Neural progenitor cell (in vitro differentiated cells): ENCODE measurements at regions not wholly inside any gene's neighbourhood (a gene's known extent, or its start where the extent isn't known, plus 50 kb on each side); places are given as distances from the start of the nearest gene placed in this dataset.
A peak's percentile ranks its signal among the peaks of the same experiment; 100 is the strongest.

ENCODE experiments used
- DNase-seq: peaks from one replicate; pipeline ENCODE4 v3.0.0-alpha.2; 2016; ENCODE audit warnings: low spot score
- H2AFZ ChIP-seq: fragments of 200-600 bp; sonication (generic); replicated peaks from 2 replicates; pipeline ENCODE4 v1.6.1; 2016; ENCODE audit warnings: antibody characterized with exemption
- H3F3A ChIP-seq: fragments of 200-600 bp; sonication (generic); 2 replicates; pipeline ENCODE4 v1.6.1; 2016; ENCODE audit warnings: antibody characterized with exemption, low read depth
- H3K27ac ChIP-seq: fragments of 200-600 bp; sonication (generic); 2 replicates; pipeline ENCODE4 v1.5.1; 2016; ENCODE audit warnings: mild to moderate bottlenecking
- H3K27me3 ChIP-seq: fragments of 200-600 bp; sonication (generic); 2 replicates; pipeline ENCODE4 v1.6.1; 2016; ENCODE audit warnings: mild to moderate bottlenecking, moderate library complexity
- H3K36me3 ChIP-seq: fragments of 200-600 bp; sonication (generic); 2 replicates; pipeline ENCODE4 v1.5.1; 2016
- H3K4me1 ChIP-seq: fragments of 200-600 bp; sonication (generic); 2 replicates; pipeline ENCODE4 v1.6.1; 2016; ENCODE audit warnings: mixed run types
- H3K4me2 ChIP-seq: fragments of 200-600 bp; sonication (generic); 2 replicates; pipeline ENCODE4 v1.6.1; 2016
- H3K4me3 ChIP-seq: fragments of 200-600 bp; sonication (generic); 2 replicates; pipeline ENCODE4 v1.5.1; 2016
- H3K79me2 ChIP-seq: fragments of 200-600 bp; sonication (generic); 2 replicates; pipeline ENCODE4 v1.6.1; 2016; ENCODE audit warnings: low read depth
- H3K9ac ChIP-seq: fragments of 200-600 bp; sonication (generic); 2 replicates; pipeline ENCODE4 v1.6.1; 2016
- H3K9me3 ChIP-seq: fragments of 200-600 bp; sonication (generic); 2 replicates; pipeline ENCODE4 v1.5.1; 2016; ENCODE audit warnings: low read depth
- H4K20me1 ChIP-seq: fragments of 200-600 bp; sonication (generic); 2 replicates; pipeline ENCODE4 v1.6.1; 2016; ENCODE audit warnings: low read depth
- H3K27ac Mint-ChIP-seq: 3 replicates; pipeline ENCODE4 v1.8.0; 2021; ENCODE audit warnings: mixed read lengths
- H3K27me3 Mint-ChIP-seq: 2 replicates; pipeline ENCODE4 v1.8.0; 2022; ENCODE audit warnings: low read depth, mild to moderate bottlenecking, inconsistent platforms, moderate library complexity, mixed read lengths; ENCODE audit not compliant: insufficient read depth
- H3K36me3 Mint-ChIP-seq: 3 replicates; pipeline ENCODE4 v1.8.0; 2021; ENCODE audit warnings: mixed read lengths
- H3K4me1 Mint-ChIP-seq: 3 replicates; pipeline ENCODE4 v1.8.0; 2021; ENCODE audit warnings: mixed read lengths
- H3K4me3 Mint-ChIP-seq: 3 replicates; pipeline ENCODE4 v1.8.0; 2021; ENCODE audit warnings: mild to moderate bottlenecking, moderate library complexity, mixed read lengths
- H3K9me3 Mint-ChIP-seq: 3 replicates; pipeline ENCODE4 v1.8.0; 2020; ENCODE audit warnings: mixed read lengths
- CTCF ChIP-seq: fragments of 200-600 bp; sonication (generic); IDR thresholded peaks from 2 replicates; pipeline ENCODE4 v1.5.1; 2017; ENCODE audit warnings: antibody characterized with exemption, mild to moderate bottlenecking
- EZH2 ChIP-seq: fragments of 200-600 bp; sonication (generic); IDR thresholded peaks from 2 replicates; pipeline ENCODE4 v1.6.1; 2017; ENCODE audit warnings: antibody characterized with exemption, mild to moderate bottlenecking, moderate library complexity
- EZH2phosphoT487 ChIP-seq: fragments of 200-600 bp; sonication (generic); IDR thresholded peaks from 2 replicates; pipeline ENCODE4 v1.6.1; 2017; ENCODE audit warnings: antibody characterized with exemption

- H3K9me3 Mint-ChIP-seq, result no peaks in the 10 kb centered on the region
- Histone ChIP-seq H3K4me1 (no peaks in the 10 kb centered on the region), H3K4me3 (peak overlapping the region; percentile 40), H3K27ac (no peak overlapping the region), H3K4me2 (no peak overlapping the region), H3K36me3 (no peaks in the 10 kb centered on the region), H3K9me3 (no peaks in the 10 kb centered on the region), H3K79me2 (no peaks in the 10 kb centered on the region), H4K20me1 (no peaks in the 10 kb centered on the region), H3K27me3 (no peaks in the 10 kb centered on the region), H2AFZ (no peak overlapping the region), H3F3A (no peaks in the 10 kb centered on the region), H3K9ac (no peak overlapping the region)
- H3K27ac Mint-ChIP-seq, result no peak overlapping the region
- no peak for DNase-seq
- no peaks in the 10 kb centered on the region for H3K4me1 Mint-ChIP-seq
- TF ChIP-seq EZH2phosphoT487 (no peak), EZH2 (no peak), CTCF (no peak)
- H3K4me3 Mint-ChIP-seq, result no peak overlapping the region
- H3K27me3 Mint-ChIP-seq, result peaks cover 3% of the 10 kb centered on the region
- H3K36me3 Mint-ChIP-seq, result no peaks in the 10 kb centered on the region
Measured at GRCh38 chr14:40629144-40629543, 977.5 kb upstream of the LRFN5 start.

- no peaks in the 10 kb centered on the region for H4K20me1 ChIP-seq
- H3K27ac ChIP-seq, result no peak overlapping the region
- no peak overlapping the region for H3K4me2 ChIP-seq
- no peaks in the 10 kb centered on the region for H3K36me3 Mint-ChIP-seq
- no peaks in the 10 kb centered on the region for H3K79me2 ChIP-seq
- no peak overlapping the region for H3K4me3 Mint-ChIP-seq
- H3K27me3 ChIP-seq, result no peaks in the 10 kb centered on the region
- H3K9me3 Mint-ChIP-seq, result no peaks in the 10 kb centered on the region
- no peak overlapping the region for H3K9ac ChIP-seq
- H3K27me3 Mint-ChIP-seq, result no peaks in the 10 kb centered on the region
- H3K36me3 ChIP-seq, result no peaks in the 10 kb centered on the region
- no peaks in the 10 kb centered on the region for H3K4me1 ChIP-seq
- H3K27ac Mint-ChIP-seq, result no peak overlapping the region
- H3F3A ChIP-seq, result no peaks in the 10 kb centered on the region
- H2AFZ ChIP-seq, result no peak overlapping the region
- H3K4me1 Mint-ChIP-seq, result no peaks in the 10 kb centered on the region
- TF ChIP-seq EZH2phosphoT487, result no peak
- no peak for TF ChIP-seq CTCF
- H3K9me3 ChIP-seq, result no peaks in the 10 kb centered on the region
- DNase-seq, result no peak
- no peak overlapping the region for H3K4me3 ChIP-seq
Measured at GRCh38 chr14:40623643-40624042, 983.0 kb upstream of the LRFN5 start.

GRCh38 chr14:40618225-40618898, 988.3 kb upstream of the LRFN5 start:
- Mint-ChIP-seq H3K4me1 (no peaks in the 10 kb centered on the region), H3K36me3 (no peaks in the 10 kb centered on the region), H3K4me3 (no peak overlapping the region), H3K27ac (no peak overlapping the region), H3K9me3 (no peaks in the 10 kb centered on the region), H3K27me3 (no peaks in the 10 kb centered on the region)
- DNase-seq, result no peak
- H3K4me3 ChIP-seq, result no peak overlapping the region
- H3K4me2 ChIP-seq, result no peak overlapping the region
- no peak for TF ChIP-seq EZH2
- TF ChIP-seq EZH2phosphoT487, result no peak
- no peak for TF ChIP-seq CTCF
- peak overlapping the region; percentile 19 for H2AFZ ChIP-seq
- no peak overlapping the region for H3K9ac ChIP-seq
- no peaks in the 10 kb centered on the region for H3K79me2 ChIP-seq
- no peaks in the 10 kb centered on the region for H3K27me3 ChIP-seq
- H3K27ac ChIP-seq, result no peak overlapping the region
- no peaks in the 10 kb centered on the region for H3K4me1 ChIP-seq
- H4K20me1 ChIP-seq, result no peaks in the 10 kb centered on the region
- H3K36me3 ChIP-seq, result no peaks in the 10 kb centered on the region
- H3K9me3 ChIP-seq, result no peaks in the 10 kb centered on the region
- no peaks in the 10 kb centered on the region for H3F3A ChIP-seq
